OCI-M2 (cell line): ENCODE measurements at regions not wholly inside any gene's neighbourhood (a gene's known extent, or its start where the extent isn't known, plus 50 kb on each side); places are given as distances from the start of the nearest gene placed in this dataset.

Experiments
- DNase-seq: peaks from one replicate; lab custom pipeline; 2025; ENCODE audit not compliant: unreplicated experiment; lab: John Stamatoyannopoulos, UW

DNA sequence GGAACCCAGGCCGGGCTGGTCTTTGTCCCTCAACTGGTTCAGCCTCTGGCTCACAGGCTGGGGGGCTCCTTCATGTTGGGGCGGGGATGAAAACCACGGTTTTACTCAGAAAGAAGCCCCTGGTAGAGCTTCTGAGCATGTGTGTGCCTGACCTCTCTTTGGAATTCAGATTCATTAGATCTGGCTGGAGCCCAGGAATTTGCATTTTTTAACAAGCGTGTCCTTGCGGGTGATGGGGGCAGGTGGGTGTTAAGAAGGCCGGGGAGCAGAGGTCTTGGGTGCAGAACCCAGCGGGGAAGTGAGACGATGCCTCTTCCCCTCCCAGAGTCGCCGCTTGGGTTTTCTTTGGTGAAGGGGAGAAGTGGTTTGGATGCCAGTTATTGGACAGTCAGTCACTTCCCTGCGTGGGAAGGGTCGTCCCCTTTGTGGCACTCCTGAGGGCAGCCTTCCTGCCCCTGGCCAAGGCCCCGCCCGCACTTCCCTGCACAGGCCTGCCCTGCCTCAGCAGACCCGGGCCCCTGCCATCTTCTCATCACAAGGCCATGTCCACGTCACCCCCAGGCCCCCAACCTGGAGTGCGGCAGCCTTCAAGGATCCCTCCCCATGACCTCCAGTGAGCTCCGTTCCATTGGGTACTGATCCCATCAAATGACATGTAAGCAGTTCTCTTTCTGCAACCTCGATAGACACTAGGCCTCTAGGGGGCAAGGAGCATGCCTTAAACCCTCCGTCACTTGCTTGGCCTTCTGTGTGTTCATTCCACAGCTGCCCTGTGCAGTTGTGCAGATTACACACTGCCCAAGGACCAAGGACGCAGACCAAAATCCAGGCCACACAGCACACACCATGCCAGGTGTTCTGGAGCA is 177.7 kb upstream of the CIBAR2 start:
- no peak for DNase-seq

DNA sequence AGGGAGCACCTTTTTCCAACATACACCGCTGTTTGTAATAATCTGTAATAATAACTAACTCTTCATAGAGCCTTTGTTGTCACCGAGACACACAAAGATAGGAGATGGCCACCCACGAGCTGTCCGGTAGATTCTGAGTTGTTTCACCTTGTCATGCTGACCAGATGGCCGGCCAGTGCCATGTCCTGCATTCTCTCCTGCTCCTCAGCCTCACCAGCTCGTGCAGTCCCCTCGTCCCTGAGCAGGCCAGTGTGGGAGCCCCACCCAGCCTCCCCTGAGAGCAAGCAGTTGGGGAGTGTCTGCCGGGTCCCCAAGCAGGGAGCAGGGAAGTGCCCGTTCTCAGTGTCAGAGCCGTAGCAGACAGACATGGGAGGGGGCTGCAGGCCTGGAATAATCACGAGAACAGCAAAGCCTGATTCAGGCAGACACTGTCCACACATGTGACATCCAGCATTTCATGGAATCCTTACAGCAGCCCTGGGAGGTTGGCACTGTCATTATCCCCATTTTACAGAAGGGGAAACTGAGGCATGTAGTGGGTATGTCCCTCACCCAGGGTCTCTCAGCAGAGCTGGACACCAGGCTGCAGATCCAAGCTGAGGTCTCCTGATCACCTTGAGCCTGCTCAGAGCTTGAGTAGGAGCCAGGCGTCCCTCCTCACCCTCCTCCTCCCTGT is 178.5 kb upstream of the CIBAR2 start:
- no peak for DNase-seq

DNA sequence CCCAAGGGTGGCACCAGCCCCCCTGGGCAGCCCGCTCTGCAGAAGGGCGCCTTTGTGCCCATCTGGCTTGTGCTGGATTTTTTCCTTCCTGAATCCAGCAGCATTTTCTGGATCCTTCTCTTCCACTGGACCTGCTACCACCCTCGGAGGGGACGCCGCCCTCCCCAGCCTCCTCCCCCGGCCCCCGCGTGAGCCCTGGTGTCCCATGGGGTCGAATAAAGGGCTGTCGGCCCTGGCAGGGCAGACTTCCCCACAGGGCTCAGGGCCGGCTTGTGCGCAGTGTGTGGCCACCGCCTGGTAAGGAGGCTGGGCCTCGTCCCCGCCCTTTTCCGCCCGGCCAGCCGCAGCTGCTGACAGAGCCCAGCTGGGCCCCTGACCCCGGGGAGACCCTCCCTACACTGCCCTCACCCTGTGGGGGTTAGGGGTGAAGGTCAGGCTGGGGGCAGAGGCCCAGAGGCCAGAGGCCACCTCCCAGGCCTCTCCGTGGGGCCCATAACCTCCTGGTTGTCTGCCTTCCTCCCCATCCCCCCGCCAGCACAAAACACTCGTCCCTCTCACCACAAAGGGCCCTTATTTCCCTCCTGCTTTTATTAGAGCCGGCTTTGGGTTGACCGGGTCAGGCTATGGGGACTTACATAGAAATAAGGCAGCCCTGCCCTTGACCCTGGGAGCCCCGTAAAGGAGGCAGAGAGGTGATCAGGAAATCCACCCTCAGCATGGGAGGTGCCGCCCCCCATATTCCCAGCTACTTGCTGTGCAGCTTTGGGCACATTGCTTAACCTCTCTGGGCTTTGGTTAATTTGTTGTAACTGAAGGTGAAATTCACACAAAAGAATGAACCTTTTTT is 179.3 kb upstream of the CIBAR2 start:
- no peak for DNase-seq

DNA sequence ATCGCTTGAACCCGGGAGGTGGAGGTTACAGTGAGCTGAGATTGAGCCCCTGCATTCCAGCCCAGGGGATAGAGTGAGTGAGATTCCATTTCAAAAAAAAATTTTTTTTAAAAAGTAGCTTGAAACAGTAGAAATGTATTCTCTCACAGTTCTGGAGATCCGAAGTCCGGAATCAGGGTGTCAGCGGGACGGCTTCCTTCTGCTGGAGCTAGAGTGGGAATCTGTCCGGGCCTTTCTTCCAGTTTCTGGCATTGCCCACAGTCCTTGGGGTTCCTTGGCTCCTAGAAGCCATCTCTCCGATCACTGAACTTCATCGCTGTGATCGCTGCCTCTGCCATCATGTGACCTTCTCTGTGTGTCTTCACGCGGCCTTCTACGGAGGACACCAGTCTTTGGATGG is 181.2 kb upstream of the CIBAR2 start:
- no peak for DNase-seq

DNA sequence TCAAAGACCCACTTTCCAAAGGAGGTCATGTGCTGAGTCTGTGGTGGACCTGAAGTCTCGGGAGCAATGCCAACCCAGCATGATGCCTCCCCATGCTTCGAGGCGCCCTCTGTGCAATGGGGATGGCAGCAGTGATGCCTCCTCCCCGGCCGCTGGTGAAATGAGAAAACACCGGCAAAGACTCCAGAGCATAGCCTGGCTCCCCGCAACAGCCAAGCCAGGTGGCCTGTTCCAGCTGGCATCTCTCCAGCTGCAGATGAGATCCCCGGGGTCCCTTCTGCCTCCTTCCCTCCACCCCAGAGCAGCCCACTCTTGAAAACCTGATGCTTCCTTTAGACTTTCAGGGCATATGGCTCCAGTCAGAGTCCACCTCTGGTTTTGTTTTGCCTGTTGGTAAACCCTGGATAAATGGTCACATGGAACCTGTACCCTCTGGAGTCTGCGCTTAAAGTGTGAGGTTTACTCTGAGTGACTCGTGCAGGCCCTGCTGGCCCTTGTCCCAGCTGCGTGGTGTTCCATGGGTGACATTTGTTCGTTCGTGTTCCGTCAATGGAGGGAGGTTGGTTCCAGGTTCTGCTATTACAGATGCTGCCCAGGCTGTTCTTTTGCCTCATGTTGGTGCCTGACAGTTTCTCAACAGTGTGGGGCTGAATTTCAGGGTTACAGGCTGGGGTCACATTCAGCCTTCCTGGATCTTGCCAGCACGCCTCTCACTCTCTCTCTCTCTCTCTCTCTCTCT is 181.8 kb upstream of the CIBAR2 start:
- DNase-seq = no peak

DNA sequence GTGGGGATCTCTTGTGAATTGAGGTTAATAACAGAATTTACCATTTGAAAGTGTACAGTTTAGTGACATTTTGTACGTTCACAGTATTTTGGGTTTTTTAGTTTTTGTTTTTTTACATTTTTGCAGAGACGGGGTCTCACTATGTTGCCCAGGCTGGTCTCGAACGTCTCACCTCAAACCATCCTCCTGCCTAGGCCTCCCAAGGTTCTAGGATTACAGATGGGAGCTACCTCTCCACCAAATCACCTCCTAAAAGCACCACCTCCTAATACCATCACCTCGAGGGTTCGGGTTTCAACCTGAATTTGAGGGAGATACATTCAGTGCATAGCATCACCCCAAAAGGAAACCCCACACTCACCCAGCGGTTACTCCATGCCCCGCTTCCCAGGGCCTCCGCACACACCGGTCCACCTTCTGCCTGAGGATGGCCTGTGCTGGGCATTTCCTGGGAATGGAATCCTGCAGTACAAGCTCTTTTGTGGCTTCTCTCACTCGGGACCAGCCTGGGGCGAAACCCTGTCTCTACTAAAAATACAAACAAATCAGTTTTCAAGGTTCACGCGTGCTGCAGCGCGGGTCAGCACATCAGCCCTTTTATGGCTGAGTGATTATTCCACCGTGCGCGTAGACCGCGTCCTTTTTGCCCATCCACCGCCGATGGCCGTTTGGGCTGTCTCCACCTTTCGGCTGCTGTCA is 182.7 kb upstream of the CIBAR2 start:
- DNase-seq = no peak

DNA sequence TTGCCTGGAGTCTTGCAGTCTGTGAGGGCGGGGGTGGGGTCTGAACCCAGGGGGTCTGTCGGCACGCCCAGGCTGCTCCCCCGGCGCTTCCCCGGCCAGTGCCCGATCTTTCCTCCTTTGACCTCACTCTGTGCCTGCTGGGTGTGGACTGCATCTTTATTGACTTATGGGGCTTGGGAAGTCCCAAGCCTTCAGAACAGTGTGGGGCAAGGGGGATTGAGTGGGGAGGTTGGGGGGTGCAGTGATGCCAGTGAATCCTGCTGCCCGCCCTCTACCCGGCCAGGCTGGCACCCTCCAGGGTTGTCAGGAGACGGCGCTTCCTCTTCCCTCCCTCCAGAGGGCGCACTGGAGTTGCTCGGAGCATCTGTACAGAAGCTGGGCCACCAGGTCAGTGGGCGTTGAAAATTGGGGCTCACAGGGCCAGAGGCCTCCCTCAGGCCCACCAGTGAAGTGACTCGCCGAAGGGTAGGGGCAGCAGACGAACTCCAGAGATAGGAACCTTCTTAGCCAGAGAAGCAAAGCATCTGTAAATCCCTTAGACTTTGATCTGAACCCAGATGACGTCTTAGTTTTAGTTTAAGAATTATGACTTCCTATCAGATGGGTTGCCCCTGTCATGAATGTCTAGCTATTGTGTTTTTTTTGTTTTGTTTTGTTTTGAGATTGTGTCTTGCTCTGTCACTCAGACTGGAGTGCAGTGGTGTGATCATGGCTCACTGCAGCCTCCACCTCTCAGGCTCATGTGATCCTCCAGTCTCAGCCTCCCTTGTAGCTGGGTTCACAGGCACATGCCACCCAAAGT is 184.8 kb upstream of the CIBAR2 start:
- no peak for DNase-seq

DNA sequence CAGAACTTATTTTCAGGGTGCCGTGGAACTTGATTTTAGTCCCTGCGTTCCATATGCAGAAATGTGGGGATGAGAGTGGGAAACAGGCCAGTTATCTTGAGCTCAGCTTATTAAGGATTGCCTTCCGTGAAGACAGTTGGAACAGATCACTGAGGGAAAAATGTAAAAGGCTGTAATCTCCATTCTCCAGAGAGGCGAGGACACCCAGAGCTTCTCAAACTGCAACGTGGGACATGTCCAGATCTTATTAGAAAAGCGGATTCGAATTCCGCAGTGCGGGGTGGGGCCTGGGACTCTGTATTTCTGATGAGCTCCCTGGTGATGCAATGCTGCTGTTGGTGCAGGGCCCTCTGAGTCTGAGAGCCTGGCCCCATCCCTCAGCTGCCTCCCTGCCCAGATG is 185.6 kb upstream of the CIBAR2 start:
- DNase-seq = no peak

DNA sequence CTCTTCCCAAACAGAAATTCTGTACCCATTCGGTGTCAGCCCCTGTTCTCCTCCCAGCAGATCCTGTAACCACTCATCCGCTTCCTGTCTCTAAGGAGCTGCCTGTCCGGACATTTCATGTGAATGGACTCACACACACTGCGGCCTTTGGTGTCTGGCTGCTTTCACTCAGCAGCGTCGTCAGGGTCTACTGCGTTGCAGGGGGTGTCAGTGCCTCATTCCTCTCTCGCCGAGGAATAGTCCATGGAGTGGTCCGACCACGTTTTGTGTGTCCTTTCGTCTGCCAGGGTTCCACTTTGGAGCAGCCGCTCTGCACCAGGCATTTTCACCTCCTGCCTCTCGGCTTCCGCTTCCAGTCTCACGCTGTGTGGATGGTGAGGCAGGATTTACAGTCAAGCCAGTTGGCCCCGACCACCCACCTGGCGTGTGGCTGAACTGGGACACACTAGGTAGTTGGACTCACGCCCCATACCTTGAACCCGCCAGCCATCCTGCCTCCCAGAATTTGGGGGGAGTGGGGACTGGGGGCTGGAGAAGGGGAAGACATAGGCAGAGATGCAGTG is 188.2 kb upstream of the CIBAR2 start:
- no peak for DNase-seq

DNA sequence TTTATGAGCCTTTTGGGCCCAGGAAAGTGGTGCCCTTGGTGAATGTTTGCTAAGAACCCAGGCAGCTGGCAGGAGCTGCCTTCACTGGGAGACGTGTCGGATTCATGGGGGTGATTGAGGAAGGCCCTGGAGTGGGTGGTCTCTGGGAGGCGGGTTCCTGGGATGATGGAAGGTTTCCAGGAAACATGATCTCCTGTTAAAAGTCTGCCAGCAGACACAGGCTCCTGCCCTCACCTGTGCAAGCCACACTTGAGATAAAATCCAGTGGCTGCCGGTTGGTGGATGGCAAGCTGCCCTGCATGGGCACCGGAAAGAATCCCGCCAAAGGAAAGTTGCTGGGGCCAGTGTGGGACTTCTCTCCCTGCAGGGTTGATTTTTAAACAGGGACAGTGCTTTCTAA is 189.0 kb upstream of the CIBAR2 start:
- no peak for DNase-seq

DNA sequence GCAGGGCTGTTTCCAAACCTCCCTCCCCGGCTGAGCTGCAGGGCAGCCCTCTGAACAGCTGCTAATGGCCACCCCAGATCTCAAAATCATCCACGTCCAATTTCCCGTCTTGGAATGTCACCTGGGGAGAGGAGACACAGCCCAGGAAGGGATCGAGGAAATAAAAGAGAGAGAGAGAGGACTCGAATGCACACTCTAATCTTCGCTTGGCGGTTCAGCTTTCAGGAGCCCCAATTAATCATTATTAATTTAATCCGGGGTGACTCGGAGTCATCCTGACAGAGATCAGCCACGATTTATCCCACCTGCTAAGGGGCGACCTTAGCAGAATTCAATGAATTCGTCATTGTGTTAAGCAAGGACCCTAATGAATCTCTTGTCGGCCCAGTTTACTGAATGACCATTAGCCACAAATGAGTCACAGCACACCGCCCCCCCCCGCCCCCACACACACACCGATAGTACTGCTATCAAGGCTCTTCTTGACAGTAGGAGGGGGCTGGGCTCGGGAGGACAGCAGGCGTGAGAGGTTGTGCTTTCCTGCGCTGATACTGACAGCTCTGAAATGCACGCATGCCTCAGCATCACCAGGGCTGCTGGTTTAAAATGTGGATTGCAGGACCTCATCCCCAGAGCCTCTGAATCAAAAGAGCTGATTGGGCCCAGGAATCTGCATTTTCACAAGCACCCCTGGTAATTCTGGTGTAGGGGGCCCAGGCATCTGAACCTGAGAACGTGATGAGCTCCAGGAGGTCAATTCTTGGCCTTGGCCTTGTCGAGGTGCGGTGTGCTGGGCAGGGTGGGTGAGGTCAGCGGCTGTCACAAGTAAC is 190.0 kb upstream of the CIBAR2 start:
- no peak for DNase-seq

DNA sequence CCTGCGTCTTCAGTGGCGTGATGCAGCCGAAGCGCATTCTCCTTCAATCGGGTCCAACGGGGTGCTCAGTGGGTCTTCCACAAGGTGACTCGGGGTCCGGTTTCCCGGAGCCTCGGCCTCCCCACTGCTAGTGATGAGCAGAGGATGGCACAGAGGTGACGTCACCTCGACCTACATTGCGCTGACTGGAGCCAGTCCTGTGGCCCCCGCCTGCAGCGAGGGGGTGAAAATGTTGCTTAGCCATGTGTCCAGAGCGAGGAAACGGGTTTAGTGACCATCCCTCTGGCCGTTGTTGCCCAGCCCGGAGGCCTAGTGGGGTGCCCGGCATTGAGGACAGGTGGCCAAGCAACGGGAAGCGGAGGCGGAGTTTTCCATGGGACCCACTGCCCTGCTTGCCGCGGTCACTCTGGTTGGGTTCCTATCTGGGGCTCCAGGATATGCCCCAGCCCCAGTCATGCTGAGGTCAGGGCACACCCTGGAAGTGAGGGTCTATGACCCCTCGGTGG is 190.6 kb upstream of the CIBAR2 start:
- no peak for DNase-seq

DNA sequence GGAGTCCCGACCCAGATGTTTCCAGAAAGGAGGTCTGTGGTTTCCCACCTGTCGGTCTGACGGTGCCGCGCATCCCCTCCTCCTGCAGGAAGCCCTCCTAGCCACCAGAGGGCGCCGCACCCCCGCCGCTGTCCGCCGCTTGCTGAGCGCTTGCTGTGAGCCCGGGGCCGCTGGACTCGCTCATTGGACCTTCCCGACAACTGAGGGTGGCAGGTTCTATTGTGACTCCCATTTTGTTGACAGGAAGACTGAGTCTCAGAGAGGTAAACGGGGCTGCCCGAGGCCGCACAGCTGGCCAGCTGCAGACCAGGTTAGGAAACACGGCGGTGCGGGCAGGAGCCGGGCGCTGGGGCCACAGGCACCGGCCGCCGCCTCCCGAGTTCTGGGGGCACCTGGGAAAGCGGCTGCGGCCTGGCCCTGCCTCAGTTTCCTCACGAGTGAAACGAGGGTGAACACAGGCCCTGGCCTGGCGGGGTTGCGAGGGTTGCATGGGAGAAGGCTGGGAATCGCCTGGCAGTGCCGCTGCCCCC is 191.1 kb upstream of the CIBAR2 start:
- DNase-seq = no peak

DNA sequence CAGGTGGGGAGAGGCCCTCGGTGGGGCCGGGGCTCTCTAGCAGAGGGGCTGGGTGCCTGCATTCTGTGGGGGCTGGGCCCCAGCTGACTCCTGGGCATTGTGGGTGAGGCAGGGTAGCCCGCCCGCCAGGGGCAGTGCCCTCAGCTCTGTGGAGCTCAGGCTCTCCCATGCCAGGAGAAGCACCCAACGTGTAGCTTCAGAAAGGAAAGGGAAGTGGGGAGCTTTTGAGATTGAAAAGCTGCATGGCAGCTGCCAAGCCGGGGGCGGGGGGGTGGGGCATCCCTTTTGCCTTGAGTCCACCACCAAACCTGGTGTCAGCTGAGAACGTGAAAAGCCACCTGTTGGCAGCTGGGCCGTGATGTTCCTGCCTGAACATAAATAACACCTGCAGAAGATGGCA is 192.1 kb upstream of the CIBAR2 start:
- no peak for DNase-seq

DNA sequence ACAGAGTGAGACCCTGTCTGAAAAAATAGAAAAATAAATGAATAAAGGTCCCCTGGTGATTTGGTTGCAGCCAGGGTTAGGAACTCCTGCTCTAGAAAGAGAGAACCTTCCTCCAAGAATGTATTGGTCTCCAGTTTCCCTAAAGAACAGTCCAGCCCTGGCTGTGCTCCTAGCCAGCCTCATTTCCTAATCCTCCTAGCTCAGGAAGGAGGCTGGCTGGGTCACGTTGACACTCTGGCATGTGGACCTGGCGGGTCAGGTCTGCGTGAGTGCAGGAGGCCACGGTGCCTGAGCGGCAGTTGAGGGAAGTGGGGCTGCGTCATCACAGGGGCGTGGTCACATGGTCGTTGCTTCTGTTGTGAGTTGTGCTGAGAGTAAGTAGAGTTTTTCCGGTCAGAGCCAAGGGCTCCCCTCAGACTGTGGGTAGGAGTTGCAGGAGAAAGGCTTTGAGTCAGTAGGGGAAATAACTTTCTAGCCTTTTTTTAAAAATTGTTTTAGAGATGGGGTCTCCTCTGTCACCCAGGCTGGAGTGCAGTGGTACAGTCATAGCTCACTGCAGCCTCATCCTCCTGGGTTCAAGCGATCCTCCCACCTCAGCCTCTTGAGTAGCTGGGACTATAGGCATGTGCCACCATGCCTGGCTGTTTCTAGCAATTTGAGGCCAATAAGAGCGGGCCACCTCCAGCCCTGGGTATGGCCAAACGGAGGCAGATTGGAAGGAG is 194.0 kb upstream of the CIBAR2 start:
- DNase-seq = no peak

DNA sequence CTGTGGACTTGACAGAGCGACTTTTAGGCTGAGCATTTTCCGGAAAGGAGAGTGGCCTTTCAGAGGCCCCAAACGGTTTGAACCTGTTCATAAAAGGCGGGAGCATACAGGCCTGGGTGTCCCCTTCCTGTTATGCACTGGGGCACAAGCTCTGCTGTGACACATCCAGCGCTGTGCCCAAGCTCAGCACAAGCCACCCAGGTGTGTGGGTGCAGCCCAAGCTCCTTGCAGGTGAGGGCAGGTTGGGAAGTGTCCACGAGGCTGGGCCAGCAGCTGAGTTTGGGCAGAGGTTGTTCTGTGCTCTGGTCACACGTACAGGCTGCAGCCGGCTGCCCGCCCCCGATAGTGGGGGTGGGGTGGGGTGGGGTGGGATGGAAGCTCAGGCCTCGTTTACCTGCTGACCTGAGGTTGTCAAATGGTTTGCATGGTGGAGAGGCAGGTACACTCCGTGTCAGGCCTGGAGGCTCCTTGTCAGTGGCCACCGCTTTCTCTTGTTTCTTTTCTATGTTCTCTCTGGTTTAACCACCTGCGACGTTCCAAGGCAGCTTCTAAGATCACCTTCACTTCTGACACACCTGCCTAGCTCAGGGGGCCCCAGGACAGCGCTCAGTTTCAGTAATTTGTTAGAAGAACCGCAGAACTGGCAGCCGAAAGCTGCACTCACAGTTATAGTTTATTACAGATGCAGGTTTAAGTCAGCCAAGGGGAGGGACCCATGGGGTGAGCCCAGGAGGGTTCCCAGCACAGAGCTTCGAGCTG is 194.7 kb upstream of the CIBAR2 start:
- no peak for DNase-seq
